ENCODE measurements at regions not wholly inside any gene's neighbourhood (a gene's known extent, or its start where the extent isn't known, plus 50 kb on each side); places are given as distances from the start of the nearest gene placed in this dataset.

DNA sequence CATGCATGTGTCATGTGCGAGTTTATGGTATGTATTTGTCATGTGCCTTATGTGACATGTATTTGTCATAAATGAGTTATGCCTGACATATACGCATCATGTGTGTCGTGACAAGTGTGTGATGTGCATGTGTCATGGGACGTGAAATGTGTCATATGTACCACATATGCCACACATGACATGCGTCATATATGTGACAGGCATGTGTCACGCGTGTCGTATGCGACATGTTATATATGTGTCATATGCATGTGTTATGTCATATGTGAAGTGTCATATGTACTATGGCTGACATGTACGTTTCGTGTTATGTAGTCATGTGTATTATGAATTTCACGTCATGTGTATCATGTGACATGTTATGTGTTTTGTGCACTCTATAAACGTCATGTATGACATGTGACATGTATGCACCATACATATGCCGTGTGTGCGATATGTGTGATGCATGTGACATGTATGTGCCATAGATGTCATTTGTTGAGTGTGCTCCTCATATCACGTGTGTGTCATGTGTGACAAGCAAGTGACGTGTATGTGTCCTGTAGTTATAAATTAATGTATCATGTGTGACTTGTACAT, 2152.3 kb upstream of the PIK3C3 start:
- DNase-seq (ENCODE audit: low read depth): no peak

DNA sequence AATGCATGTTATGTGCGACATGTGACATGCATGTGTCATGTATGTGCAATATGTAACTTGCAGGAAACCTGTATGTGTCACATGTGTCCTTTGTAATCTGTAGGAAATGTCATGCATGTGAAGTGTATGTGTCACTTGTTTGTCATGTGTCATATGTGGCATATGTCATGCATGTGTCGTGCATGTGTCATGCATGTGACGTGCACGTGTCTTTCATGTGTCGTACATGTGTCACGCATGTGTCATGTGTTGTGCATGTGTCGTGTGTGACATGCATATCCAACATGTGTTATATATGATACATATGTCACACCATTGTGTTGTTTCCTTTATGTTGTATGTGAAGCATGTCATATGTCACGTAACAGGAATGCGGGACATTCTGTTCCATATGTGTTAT, 2153.2 kb upstream of the PIK3C3 start:
- no peak for DNase-seq (ENCODE audit: low read depth)

DNA sequence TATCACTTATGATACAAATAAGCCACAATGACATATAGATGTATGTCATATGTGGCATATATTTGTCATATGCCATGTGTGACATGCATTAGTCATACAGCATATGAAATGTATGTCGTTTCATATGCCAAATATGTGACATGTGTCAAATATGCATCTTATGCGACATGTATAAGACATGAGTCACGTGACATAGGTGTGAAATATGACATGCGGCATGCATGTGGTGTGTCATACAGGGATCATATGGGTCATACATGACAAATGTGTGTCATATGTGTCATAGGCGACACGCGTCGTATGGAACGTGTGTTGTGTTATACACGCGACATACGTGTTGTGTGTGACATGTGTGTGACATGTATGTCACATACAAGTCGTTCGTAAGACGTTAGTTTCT, 2154.0 kb upstream of the PIK3C3 start:
- no peak for DNase-seq (ENCODE audit: low read depth)

DNA sequence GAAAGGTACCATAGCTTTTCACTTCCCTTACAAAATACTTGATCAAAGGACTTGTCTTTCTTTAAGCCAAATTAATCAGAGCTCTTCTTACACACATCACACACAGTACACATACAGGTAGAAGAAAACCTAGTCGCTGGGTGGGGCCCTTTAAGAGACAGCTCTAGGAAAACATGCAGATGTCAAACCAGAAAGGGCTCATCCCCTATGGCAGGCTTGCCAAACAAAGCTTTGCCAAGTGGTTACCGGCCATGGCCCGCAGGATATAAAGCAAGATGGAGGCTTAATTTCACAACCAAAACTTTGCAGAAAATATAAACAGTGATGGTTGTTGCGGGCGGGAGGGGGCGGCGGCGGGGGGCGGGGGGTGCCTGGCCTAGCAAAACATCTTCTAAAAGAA, 2156.0 kb upstream of the PIK3C3 start:
- DNase-seq (ENCODE audit: low read depth): peak; percentile 72

DNA sequence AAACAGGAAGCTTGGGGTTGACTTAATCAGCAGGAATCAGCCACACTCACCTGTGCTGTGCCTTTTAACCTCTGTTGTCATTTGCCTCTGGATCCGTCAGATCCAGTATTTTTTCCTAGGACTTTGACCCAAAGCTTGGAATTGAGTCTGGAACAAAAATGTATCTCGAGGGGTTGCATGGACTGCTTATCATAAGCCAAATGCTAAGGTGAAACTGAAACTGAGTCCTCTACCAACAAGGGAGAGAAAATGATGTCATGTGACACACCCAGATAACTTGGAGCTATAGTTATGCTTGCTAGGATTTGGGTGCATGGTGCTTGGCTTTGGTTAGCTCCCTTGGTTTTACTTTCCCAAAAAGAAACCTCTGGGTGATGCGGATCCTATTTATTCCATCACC, 2158.6 kb upstream of the PIK3C3 start:
- DNase-seq (ENCODE audit: low read depth): no peak

DNA sequence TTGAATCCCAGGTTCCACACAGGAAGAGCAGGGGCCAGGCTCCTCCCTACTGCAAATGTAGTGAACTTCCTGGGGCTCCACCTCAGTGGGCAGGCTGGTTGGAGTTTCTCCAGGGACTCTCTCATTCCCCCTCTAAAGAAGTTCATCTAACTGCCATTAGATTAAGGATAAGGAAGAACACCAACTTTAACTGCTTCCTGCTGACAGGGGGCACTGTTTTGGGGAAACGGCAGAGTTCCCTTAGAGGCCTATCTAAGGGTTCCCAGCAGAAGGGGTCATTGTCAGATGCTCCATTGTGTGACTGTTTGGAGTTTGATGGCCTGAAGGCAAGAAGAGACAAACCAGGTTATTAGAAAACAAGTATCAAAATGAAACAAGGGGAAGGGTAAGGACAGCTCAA, 2159.7 kb upstream of the PIK3C3 start:
- DNase-seq (ENCODE audit: low read depth): no peak

DNA sequence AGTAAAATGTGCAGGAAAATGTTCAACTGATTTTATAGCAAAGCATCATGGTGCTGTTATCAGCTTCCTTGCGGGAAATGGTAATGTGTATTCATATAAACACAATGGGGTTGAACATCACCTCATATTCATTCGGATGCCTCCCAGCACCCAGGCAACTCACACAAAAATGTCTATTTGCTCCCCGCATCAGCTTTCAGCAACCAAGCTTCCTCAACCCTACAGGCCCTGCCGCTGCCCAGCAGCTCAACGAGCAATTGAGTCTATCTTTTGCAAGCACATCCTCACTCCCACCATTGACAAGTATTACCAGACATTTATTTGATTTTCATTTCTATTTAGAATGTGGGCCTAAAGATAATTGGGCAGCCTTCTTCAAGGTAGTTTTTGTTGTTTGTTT, 2161.4 kb upstream of the PIK3C3 start:
- no peak for DNase-seq (ENCODE audit: low read depth)

DNA sequence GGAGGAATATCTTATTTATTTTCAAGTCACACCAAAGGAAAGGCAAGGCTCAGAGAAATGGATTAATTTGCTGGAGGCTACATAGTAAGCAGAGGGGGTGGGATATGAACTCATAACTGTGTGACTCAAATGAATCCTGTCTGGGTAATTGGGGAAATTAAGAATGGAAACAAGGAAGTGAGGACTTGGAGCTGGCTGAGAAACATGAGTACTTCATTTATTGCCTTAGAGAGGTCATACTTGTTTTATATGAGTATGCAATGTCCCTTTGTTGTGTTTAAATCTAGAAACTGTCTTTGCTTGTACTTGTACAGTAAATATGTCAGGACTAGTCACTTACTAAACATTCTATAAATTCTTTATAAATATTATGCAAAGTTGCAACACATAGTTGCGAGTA, 2166.7 kb upstream of the PIK3C3 start:
- peak; percentile 11 for DNase-seq (ENCODE audit: low read depth)

DNA sequence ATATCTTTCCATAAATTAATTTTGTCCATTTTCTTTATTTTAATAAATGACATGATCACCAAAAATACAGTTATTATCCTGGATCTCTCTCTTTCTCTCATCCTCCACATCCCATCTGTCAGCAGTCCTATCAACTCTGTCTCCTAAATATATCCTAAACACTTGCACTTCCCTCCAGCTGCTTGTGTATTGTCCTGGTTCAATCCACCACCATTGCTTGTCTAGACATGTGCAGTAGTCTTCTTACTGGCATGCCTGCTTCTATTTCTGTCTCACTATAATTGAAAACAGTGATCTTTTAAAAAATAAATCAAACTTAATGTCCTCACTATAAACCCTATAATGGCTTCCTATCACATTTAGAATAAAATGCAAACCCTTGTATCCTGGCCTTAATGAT, 2168.6 kb upstream of the PIK3C3 start:
- DNase-seq (ENCODE audit: low read depth): no peak

DNA sequence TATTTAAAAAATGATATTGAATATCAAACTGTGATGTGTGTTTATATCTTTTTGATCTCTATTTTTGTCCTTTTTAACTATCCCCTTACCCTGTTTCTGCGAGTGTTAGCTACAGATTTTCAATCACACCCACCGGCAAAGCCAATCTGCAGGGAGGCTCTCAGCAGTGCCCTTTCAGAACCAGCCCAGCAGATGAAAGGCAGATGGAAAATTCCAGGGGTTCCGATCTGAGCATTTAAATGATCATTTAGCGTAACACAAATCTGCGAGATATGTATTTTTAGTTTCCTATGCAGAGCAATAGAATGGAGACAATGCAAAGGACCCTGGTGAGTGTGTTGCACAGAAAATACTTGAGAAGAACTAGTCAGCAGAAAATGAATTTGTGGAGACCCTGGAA, 2170.5 kb upstream of the PIK3C3 start:
- no peak for DNase-seq (ENCODE audit: low read depth)

DNA sequence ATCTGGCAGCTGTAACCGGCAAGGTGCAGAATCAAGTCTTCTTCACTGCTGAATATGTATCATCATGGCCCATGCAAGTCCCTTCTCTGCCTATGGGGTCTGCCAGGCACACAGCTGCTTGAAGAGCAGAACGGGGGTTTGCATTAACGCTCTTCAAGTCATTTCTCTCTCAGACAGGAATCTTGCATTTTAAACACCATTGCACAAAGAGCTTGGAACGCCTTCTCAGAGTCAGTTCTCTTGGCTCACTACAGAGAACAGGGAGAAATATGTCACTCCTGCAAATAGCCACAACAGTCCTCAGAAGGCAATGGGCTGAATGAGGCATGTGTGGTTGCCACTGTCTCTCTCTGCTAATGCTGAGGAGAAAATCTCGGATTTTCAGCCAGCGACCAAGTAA, 2173.5 kb upstream of the PIK3C3 start:
- DNase-seq (ENCODE audit: low read depth): peak; percentile 27

DNA sequence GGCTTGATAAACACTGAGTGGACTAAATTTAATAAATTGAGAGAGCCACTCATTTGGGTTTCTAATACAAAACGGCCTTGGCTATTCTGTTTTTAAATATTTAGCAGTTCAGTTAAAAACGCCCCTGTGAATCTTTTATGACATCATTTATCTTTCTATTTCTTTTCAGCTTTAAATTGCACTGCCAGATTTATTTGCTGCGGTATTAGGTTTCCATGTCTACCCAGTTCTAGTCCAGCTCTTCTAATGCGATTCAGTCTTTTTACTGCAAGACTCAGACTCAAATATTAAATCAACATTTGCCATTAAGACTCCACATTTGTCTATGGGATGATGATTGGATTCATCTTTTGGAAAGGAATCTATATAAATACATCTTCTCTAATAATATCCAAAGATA, 2174.3 kb upstream of the PIK3C3 start:
- no peak for DNase-seq (ENCODE audit: low read depth)

DNA sequence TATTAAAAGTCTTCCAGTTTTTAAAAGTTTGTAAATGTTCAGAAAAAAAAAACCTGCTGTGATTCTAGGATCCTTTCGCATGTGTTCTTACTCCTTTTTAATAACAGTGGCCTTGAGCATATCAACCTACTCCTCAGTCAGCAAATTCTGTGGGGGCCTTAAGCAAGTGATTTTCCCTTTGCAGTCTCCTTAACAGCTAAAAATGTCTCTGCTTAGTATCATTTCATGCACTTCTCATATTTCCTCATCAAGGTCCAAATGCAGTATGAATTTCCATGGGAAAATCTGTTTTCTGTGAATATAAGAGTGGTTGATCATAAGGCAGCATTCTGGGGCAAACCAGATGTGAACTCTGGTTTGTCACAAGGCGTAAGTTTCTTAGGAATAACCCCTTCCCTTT, 2175.1 kb upstream of the PIK3C3 start:
- no peak for DNase-seq (ENCODE audit: low read depth)

DNA sequence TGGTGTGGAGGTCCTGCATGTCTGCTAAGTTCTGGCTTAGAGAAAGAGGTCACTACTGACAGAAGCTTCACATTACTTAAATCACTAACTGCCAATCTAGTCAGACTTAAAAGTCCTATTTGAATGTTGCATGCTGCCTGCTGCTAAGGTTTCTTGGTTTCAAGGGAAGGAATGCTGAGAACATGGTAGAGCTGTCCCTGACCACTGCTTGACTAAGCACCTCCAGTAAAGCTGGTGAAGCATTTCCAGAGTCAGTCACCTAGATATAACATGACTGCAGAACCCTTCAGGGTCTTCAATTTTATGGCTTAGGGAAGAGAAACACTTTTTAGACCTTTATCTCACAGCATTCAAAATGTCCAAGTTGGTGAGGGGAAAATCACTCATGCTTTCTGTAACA, 2178.3 kb upstream of the PIK3C3 start:
- no peak for DNase-seq (ENCODE audit: low read depth)

DNA sequence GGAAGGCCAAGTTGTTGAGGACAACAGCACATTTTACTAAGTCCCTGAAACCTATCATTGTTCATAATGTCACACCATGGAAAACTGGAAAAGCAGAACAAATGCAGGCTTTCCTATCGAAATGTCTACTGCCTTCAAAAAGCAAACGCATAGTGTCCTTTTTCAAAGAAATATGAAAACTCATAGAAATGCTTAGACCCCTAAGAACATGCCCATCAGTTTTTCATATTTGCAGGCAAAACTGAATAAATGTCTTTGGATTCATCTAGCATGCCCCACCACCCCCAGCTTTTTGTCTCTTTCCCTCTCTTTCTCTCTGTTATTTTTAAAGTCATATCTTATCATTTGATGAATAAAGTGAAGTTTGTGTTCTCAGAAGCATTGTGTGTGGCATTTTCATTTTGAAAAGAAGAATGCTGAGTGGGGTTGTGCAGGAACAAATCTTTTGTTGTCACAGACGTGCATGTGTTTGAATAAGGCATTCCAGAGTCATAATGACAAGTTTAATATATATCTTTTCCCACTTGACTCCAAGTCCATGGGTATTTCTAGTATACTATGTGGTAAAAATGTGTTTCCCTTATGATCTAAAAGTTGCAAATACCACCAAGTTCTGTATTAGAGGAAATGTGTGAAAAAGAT, 2180.0 kb upstream of the PIK3C3 start:
- DNase-seq (ENCODE audit: low read depth): no peak

DNA sequence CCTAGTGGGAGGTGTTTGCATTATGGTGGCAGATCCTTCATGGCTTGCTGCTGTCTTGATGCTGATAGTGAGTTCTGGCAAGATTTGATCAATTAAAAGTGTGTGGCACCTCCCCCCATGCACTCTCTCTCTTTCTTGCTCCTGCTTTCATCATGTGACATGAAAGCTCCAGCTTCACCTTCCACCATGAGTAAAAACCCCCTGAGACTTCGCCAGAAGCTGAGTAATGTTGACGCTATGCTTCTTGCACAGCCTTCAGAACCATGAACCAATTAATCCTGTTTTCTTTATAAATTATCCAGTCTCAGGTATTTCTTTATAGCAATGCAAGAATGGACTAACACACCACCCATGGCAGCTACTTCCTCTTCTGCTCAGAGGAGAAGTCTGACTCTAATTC, 2181.4 kb upstream of the PIK3C3 start:
- no peak for DNase-seq (ENCODE audit: low read depth)

DNA sequence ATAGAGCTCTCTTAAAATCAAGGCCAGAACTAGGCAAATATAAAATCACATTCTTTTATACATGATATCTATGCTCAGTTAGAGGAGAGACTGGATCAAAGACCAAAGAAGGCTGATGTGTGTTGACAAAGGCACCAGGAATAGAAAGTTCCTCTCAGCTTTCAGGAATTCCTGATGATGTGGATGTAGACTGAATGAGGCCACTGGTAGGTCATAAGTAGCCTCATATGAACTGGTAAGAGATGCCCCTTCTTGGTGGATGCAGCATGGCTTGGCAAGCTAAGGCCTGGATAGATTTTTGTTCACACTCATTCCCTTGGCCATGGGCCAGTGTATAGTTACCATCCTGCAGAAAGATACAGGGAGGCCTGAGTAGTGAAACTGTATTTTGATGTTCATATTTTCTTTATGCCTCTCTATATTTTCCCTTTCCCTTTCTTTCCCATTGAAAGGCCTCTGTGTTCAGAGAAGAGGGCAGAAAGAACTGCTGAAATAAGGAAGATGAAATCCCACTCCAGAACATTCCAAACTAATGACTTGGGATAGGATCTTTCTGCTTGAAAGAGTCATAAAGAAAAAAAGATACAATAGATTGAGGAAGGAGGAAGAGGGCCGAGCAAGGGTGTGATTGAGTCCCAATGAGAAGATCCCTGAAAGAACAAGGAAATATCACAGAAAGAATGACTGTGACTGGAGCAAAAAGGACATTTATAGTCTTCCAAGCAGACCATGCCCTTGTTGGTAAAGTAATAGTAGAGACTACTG, 2182.7 kb upstream of the PIK3C3 start:
- peak; percentile 26 for DNase-seq (ENCODE audit: low read depth)

DNA sequence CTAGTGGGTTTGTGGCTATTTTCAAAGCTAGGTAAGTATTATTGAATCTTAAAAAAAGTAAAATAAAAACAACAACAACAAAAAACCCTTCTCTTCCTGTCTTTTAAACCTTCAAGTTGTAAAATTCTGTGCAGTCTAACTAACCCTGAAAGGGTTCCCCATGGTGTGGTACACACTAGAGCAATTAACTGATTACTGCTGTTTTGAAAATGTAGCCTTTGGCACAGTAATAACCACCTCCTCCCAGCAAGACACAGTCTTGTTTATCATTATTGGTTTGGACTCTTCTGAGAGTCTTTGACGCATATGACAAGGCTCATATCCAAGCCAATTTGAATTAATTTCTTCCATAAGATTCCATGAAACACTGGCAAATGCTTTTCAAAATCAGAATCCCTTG, 2184.6 kb upstream of the PIK3C3 start:
- peak; percentile 47 for DNase-seq (ENCODE audit: low read depth)

DNA sequence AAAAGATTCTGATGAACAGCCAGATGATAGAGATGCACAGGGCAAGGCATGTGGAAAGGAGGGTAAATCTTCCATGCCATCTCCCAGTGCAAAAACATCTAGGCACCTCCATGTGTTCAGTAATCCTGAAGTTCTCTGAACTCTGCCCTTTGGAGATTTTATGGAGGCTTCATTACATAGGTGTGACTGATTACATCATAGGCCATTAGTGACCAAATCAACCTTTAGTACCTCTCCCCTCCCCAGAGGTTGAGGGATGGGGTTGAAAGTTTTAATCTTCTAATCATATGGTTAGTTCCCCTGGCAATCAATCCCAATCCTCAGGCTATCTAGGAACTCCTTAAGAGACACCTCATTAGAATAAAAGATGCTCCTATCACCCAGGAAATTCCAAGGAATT, 2190.2 kb upstream of the PIK3C3 start:
- DNase-seq (ENCODE audit: low read depth): no peak

DNA sequence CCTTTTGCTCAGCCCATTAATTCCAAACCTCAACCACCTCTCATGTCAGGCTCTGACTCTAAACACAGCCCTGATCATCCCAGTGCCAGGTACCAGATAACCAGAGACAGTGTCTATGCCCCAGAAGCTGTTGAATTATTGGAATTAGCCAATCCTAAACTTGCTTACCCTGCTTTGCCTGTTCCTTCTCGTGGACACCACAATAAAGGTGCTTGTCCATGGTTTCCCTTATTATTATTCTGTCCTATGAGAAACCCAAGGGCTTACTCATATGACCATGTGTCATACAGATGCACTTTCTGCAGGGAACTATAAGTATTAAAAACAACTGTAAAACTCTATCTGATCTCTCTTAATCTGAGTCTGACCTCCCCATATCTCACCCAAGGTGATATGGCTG, 2193.8 kb upstream of the PIK3C3 start:
- DNase-seq (ENCODE audit: low read depth): no peak

DNA sequence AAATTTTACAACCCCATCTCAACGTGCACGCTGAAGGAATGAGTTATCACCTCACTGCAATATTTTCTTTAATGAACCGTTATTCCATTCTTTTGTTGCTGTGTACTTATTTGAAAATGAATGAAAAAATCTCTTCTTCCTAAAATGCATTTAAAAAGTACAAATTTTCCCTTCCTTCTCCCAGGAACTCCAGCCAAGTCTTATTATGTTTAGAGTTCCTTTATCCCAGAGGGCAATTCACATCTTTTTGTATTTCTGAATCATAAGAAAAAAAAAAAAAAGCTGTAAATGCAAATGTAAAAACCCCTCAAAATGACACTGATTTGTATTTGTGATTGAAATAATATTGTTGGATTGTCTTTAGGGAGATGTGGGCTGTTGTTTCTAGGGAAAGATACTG, 2194.3 kb upstream of the CELF4 start:
- DNase-seq (ENCODE audit: low read depth): no peak

DNA sequence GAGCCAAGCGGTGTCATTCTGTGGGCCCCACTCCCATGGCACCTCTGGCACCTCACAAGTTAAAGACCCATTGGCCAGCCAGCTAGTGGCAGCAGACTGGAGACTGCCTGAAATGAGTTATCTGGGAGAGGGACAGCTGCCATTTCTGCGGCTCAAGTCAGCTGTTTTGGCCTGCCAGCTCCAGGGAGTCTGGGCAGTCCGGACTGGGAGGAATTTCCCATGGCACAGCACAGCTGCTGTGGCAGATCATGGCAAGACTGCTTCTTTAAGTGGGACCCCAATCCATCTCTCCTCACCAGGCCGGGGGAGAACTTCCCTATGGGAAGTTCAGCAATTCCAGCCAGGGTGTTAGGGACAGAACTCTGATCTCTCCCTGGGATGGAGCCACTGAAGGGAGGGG, 2187.6 kb upstream of the CELF4 start:
- DNase-seq (ENCODE audit: low read depth): no peak

DNA sequence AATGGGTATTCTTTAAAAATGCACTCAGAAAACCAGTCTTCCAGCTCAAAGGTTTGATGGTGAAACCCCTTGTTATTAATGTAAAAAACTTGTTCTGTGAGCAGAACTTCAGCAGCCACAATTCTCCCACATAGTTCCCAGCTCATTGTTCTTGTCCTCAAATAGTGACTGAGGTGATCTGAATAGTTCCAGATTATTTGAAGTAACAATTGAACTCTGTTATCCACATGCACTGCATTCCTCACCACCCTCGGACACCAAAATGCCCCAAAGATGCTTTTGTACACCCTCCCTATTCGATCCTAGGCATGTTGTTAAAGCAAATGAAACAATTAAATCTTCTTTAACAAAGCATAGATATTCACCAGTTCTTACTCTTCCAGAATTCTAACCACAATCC, 2186.8 kb upstream of the CELF4 start:
- DNase-seq (ENCODE audit: low read depth): no peak

DNA sequence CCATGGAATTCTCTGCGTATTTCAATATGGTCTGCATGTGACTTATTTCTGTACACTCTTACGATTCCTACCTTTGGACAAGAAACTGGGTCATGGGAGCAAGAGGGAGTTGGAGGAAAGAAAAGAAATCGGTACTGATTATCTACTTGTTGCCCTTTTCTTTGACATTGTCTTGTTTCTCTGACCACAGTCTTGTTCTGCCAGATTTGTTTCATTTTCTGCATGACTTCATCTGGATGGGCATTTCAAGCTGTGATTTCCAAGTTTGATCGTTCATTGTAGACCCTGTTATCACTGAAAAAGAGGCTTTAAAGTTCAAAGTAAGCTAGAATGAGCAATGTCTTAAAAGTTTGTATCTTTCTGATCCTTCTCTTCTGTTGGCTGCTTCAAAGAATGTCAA, 2186.3 kb upstream of the CELF4 start:
- DNase-seq (ENCODE audit: low read depth): no peak

All from fibroblast of gingiva (primary cell).